Vagina (tissue), 2 donors: ENCODE measurements at regions not wholly inside any gene's neighbourhood (a gene's known extent, or its start where the extent isn't known, plus 50 kb on each side); places are given as distances from the start of the nearest gene placed in this dataset.

ENCODE experiments used
- POLR2A ChIP-seq, 2 donors: fragments of 450-650 bp; IDR thresholded peaks; one replicate each; pipeline ENCODE4 v1.6.1; 2017; ENCODE audit warnings: antibody characterized with exemption in 2 of 2, mild to moderate bottlenecking in 2 of 2, moderate library complexity in 2 of 2
- POLR2AphosphoS5 ChIP-seq, 2 donors: sonication (generic); formaldehyde crosslinking; IDR thresholded peaks; one replicate each; pipeline ENCODE4 v1.9.0; 2017; ENCODE audit warnings: antibody characterized with exemption in 2 of 2, mild to moderate bottlenecking in 2 of 2, low read depth in 1 of 2; ENCODE audit not compliant: insufficient read depth in 1 of 2
- TF ChIP-seq, protein P1 (sequence below), 3 experiments: fragments of 450-650 bp in 2 of 3; fragments of 200-600 bp in 1 of 3; sonication (generic) in 1 of 3; IDR thresholded peaks; one replicate each; pipeline ENCODE4 v1.5.1; 2017 to 2019; ENCODE audit warnings: antibody characterized with exemption in 3 of 3, mild to moderate bottlenecking in 2 of 3, moderate library complexity in 2 of 3

GRCh38 chr5:173760461-173761177 lies 127.5 kb upstream of the CPEB4 start:
- TF ChIP-seq, protein P1, sequence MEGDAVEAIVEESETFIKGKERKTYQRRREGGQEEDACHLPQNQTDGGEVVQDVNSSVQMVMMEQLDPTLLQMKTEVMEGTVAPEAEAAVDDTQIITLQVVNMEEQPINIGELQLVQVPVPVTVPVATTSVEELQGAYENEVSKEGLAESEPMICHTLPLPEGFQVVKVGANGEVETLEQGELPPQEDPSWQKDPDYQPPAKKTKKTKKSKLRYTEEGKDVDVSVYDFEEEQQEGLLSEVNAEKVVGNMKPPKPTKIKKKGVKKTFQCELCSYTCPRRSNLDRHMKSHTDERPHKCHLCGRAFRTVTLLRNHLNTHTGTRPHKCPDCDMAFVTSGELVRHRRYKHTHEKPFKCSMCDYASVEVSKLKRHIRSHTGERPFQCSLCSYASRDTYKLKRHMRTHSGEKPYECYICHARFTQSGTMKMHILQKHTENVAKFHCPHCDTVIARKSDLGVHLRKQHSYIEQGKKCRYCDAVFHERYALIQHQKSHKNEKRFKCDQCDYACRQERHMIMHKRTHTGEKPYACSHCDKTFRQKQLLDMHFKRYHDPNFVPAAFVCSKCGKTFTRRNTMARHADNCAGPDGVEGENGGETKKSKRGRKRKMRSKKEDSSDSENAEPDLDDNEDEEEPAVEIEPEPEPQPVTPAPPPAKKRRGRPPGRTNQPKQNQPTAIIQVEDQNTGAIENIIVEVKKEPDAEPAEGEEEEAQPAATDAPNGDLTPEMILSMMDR (IDR thresholded peaks at IDR 0.05), result no peak
- TF ChIP-seq POLR2A (IDR thresholded peaks at IDR 0.05) (no peak), POLR2AphosphoS5 (IDR thresholded peaks at IDR 0.05; ENCODE audit: insufficient read depth in 1 of 2, low read depth in 1 of 2) (no peak)
